Mucosa of descending colon (tissue), 3 donors: ENCODE measurements at regions not wholly inside any gene's neighbourhood (a gene's known extent, or its start where the extent isn't known, plus 50 kb on each side); places are given as distances from the start of the nearest gene placed in this dataset.

Experiments
- ATAC-seq: fragments of 200-7000 bp; cut with Tn5 transposase; one replicate; pipeline ENCODE4 v1.9.1; 2020; ENCODE audit warnings: mild to moderate bottlenecking, moderate library complexity
- DNase-seq, 3 donors: peaks; one replicate each; pipeline ENCODE4 v3.0.0-alpha.2; 2020
- H3K36me3 ChIP-seq: fragments of 200-600 bp; one replicate; pipeline ENCODE4 v1.8.0; 2021; ENCODE audit warnings: low read depth, mild to moderate bottlenecking
- H3K4me1 ChIP-seq: fragments of 200-600 bp; one replicate; pipeline ENCODE4 v1.8.0; 2021; ENCODE audit warnings: low read depth, mild to moderate bottlenecking
- H3K4me3 ChIP-seq: fragments of 200-600 bp; one replicate; pipeline ENCODE4 v1.8.0; 2021; ENCODE audit warnings: mild to moderate bottlenecking
- H3K9me3 ChIP-seq: fragments of 200-600 bp; one replicate; pipeline ENCODE4 v1.8.0; 2021; ENCODE audit warnings: mild to moderate bottlenecking
- intact Hi-C, 2 donors: fragments of 100-400 bp; cut with DNase I in 1 of 2; cut with micrococcal nuclease in 1 of 2; formaldehyde crosslinking; loops; one replicate each; pipeline versions ENCODE4 v1.11.0 to v1.11.1; 2022; cut with DNase I, micrococcal nuclease
- TF ChIP-seq, protein P1 (sequence below): fragments of 200-600 bp; IDR thresholded peaks from one replicate; pipeline ENCODE4 v1.8.0; 2022; ENCODE audit warnings: antibody characterized with exemption, mild to moderate bottlenecking
- donor health status: DM: no; HTN: no; CAD: no; lungs with moderate emphysema.
- donor health status: DM: no; HTN: no; CAD: no.
- donor health status: DM: no; HTN: yes; CAD: no.

- Histone ChIP-seq H3K4me1 (no peaks in the 10 kb centered on the region), H3K4me3 (no peak overlapping the region), H3K9me3 (peaks cover 45% of the 10 kb centered on the region), H3K36me3 (no peaks in the 10 kb centered on the region)
- intact Hi-C loops, result no loop called here
- TF ChIP-seq, protein P1, sequence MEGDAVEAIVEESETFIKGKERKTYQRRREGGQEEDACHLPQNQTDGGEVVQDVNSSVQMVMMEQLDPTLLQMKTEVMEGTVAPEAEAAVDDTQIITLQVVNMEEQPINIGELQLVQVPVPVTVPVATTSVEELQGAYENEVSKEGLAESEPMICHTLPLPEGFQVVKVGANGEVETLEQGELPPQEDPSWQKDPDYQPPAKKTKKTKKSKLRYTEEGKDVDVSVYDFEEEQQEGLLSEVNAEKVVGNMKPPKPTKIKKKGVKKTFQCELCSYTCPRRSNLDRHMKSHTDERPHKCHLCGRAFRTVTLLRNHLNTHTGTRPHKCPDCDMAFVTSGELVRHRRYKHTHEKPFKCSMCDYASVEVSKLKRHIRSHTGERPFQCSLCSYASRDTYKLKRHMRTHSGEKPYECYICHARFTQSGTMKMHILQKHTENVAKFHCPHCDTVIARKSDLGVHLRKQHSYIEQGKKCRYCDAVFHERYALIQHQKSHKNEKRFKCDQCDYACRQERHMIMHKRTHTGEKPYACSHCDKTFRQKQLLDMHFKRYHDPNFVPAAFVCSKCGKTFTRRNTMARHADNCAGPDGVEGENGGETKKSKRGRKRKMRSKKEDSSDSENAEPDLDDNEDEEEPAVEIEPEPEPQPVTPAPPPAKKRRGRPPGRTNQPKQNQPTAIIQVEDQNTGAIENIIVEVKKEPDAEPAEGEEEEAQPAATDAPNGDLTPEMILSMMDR, result no peak
- ATAC-seq, result no peak
- no peak for DNase-seq
Measured at GRCh38 chr14:87600240-87600639, 392.7 kb downstream of the GALC start.

DNA sequence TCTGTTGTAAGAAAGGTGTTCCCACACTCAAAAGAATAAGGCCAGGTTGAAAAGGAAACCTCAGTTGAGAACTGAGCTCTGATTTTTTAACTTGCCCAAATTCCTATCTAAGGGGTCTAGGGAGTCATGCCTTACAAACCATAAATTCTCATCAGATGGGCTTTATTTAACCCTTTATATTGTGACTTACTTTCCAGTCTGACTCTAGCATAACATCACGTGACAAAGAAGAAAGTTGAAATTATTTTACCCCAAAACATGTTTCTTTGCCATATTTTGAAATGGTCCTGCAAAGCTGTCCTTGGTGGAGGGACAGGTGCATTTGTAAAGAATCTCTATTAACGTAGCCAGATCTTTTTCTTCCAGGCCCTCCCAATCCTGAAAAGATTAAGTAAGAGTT is 411.7 kb downstream of the GALC start:
- intact Hi-C loops, result no loop called here
- TF ChIP-seq, protein P1, result no peak
- H3K4me1 ChIP-seq, result no peaks in the 10 kb centered on the region
- no peak overlapping the region for H3K4me3 ChIP-seq
- H3K36me3 ChIP-seq, result no peaks in the 10 kb centered on the region
- ATAC-seq, result no peak
- no peak for DNase-seq
- H3K9me3 ChIP-seq, result peaks cover 52% of the 10 kb centered on the region

GRCh38 chr14:87579036-87579435 is 413.9 kb downstream of the GALC start:
- H3K9me3 ChIP-seq, result peaks cover 51% of the 10 kb centered on the region
- no peak for DNase-seq
- ATAC-seq, result no peak
- intact Hi-C loops, result no loop called here
- no peaks in the 10 kb centered on the region for H3K36me3 ChIP-seq
- H3K4me1 ChIP-seq, result no peaks in the 10 kb centered on the region
- H3K4me3 ChIP-seq, result no peak overlapping the region
- TF ChIP-seq, protein P1, result no peak

DNA sequence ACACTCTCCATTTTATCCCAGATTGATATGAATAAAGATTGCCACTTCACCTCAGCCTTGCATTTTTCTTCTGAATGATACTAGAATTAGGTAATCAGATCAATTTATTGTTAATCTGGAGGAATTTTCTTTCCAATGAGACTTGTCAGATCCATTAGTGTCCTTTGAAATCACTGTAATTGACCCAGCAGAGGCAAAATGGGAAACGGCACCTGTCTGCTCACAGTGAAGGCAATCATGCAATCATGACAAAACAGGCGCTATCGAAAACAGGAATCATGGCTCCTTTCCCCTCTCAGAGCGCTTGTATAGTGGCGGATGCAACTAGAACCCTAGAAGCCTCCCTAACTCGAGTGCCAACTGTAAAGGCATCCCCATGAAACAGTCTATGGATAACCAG is 417.6 kb downstream of the GALC start:
- intact Hi-C loops, result no loop called here
- H3K36me3 ChIP-seq, result no peaks in the 10 kb centered on the region
- no peak for ATAC-seq

DNA sequence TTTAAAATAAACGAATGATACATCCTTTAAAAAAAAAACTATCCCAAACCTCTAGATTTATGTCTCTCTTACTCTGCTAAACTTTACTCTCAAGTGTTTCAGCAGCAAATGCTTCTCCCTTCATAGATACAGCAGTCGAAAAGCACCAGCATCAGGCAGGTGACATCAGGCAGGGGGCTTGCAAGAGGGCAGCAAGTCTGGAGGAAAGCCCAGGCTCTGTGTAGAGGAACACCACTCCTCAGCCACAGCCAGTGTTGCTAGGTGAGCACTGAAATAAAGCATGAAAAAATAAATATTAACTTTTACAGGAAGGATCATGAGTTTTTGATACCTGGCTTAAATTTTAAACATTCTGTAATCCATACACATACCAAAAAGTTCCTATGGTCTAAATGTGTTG is 419.4 kb downstream of the GALC start:
- H3K36me3 ChIP-seq, result no peaks in the 10 kb centered on the region
- intact Hi-C loops, result no loop called here
- H3K4me3 ChIP-seq, result no peak overlapping the region
- TF ChIP-seq, protein P1, result no peak
- no peak for DNase-seq
- H3K4me1 ChIP-seq, result no peaks in the 10 kb centered on the region
- ATAC-seq, result no peak
- peaks cover 51% of the 10 kb centered on the region for H3K9me3 ChIP-seq

More for the DNA sequence above, 417.6 kb downstream of the GALC start:
- TF ChIP-seq, protein P1, result no peak
- Histone ChIP-seq H3K4me3 (no peak overlapping the region), H3K4me1 (no peaks in the 10 kb centered on the region), H3K9me3 (peaks cover 48% of the 10 kb centered on the region)
- DNase-seq, result no peak

DNA sequence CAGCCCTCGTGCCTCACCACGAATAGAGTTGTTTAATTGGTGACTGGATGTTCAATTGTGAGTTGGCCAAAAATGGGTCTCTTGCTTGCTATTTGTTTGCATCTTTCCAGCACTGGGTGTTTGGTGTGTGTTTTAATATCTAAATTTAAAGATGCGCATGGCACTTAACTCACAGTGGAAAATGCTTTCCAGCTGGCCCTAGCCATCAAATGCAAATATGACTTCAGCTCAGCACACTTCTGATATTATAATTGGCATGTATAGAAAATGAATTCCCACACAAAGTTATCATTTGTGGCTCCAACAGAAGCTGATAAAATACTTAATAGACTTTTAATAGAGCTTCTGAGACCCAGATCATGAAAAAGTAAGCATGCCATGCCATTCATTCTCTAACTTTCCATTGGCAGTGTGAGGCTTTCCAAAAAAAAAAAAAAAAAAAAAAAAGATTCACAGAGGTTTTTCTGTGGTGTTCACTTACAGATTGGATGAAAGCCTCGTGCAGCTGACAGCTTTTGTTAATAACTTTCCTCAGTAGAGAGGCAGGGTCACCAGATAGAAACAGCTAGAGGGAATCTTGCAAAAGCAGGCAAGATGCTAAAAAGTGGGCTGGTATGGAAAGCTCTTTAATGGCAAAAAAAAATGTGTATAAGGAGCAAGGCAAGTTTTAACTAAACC is 425.2 kb downstream of the GALC start:
- no peak overlapping the region for H3K4me3 ChIP-seq
- H3K9me3 ChIP-seq, result peaks cover 56% of the 10 kb centered on the region
- ATAC-seq (no peak), DNase-seq (no peak)
- TF ChIP-seq, protein P1, result no peak
- no peaks in the 10 kb centered on the region for H3K4me1 ChIP-seq
- H3K36me3 ChIP-seq, result no peaks in the 10 kb centered on the region
- intact Hi-C loops, result no loop called here
